H9 (cell line): ENCODE measurements at regions not wholly inside any gene's neighbourhood (a gene's known extent, or its start where the extent isn't known, plus 50 kb on each side); places are given as distances from the start of the nearest gene placed in this dataset.

ENCODE experiments used
- DNase-seq: peaks from one replicate; pipeline ENCODE4 v3.0.0-alpha.2; 2017
- H2AFZ ChIP-seq: one replicate; pipeline ENCODE4 v1.6.1; 2013; ENCODE audit warnings: mild to moderate bottlenecking, low read length, control low read depth, moderate library complexity
- H2AK5ac ChIP-seq: 2 replicates; pipeline ENCODE4 v1.6.1; 2013; ENCODE audit warnings: low read length, control low read depth, mixed read lengths; ENCODE audit not compliant: insufficient read length
- H2BK120ac ChIP-seq: one replicate; pipeline ENCODE4 v1.6.1; 2013; ENCODE audit warnings: low read depth, mild to moderate bottlenecking, low read length, control low read depth, inconsistent platforms; ENCODE audit not compliant: poor library complexity, severe bottlenecking
- H2BK12ac ChIP-seq: 2 replicates; pipeline ENCODE4 v1.6.1; 2013; ENCODE audit warnings: low read length, control low read depth, mixed read lengths, low read depth; ENCODE audit not compliant: insufficient read length
- H2BK15ac ChIP-seq: 2 replicates; pipeline ENCODE4 v1.6.1; 2013; ENCODE audit warnings: low read depth, low read length, control low read depth
- H2BK20ac ChIP-seq: one replicate; pipeline ENCODE4 v1.6.1; 2013; ENCODE audit warnings: low read depth, mild to moderate bottlenecking, low read length, control low read depth, inconsistent platforms; ENCODE audit not compliant: poor library complexity, severe bottlenecking
- H2BK5ac ChIP-seq: 2 replicates; pipeline ENCODE4 v1.6.1; 2013; ENCODE audit warnings: low read length, control low read depth, mixed read lengths; ENCODE audit not compliant: insufficient read length
- H3K14ac ChIP-seq: 2 replicates; pipeline ENCODE4 v1.6.1; 2013; ENCODE audit warnings: low read length, control low read depth; ENCODE audit not compliant: insufficient read depth
- H3K18ac ChIP-seq: 2 replicates; pipeline ENCODE4 v1.6.1; 2013; ENCODE audit warnings: low read depth, mild to moderate bottlenecking, mixed read lengths, low read length, control low read depth; ENCODE audit not compliant: insufficient read length
- H3K23ac ChIP-seq: 2 replicates; pipeline ENCODE4 v1.6.1; 2013; ENCODE audit warnings: low read length, control low read depth, mixed read lengths, low read depth; ENCODE audit not compliant: insufficient read length
- H3K23me2 ChIP-seq: 2 replicates; pipeline ENCODE4 v1.6.1; 2013; ENCODE audit warnings: low read depth, mild to moderate bottlenecking, mixed read lengths, low read length, control low read depth; ENCODE audit not compliant: insufficient read length, poor library complexity, severe bottlenecking
- H3K27ac ChIP-seq: 2 replicates; pipeline ENCODE4 v1.5.1; 2013; ENCODE audit warnings: low read length, control low read depth, mixed read lengths, low read depth; ENCODE audit not compliant: insufficient read length
- H3K27me3 ChIP-seq: 2 replicates; pipeline ENCODE4 v1.6.1; 2013; ENCODE audit warnings: low read length, control low read depth, inconsistent platforms; ENCODE audit not compliant: insufficient read depth
- H3K4ac ChIP-seq: 2 replicates; pipeline ENCODE4 v1.6.1; 2013; ENCODE audit warnings: low read depth, mild to moderate bottlenecking, control low read depth, inconsistent platforms, low read length, moderate library complexity
- H3K4me1 ChIP-seq: 2 replicates; pipeline ENCODE4 v1.6.1; 2013; ENCODE audit warnings: low read length, control low read depth, inconsistent platforms; ENCODE audit not compliant: insufficient read depth
- H3K4me2 ChIP-seq: 2 replicates; pipeline ENCODE4 v1.6.1; 2013; ENCODE audit warnings: low read length, control low read depth, mixed read lengths; ENCODE audit not compliant: insufficient read length, insufficient read depth
- H3K56ac ChIP-seq: 2 replicates; pipeline ENCODE4 v1.6.1; 2013; ENCODE audit warnings: low read depth, mild to moderate bottlenecking, mixed read lengths, low read length, control low read depth; ENCODE audit not compliant: insufficient read length
- H3K79me1 ChIP-seq: 2 replicates; pipeline ENCODE4 v1.6.1; 2013; ENCODE audit warnings: low read depth, mild to moderate bottlenecking, moderate library complexity, low read length, control low read depth, inconsistent platforms; ENCODE audit not compliant: insufficient read depth, poor library complexity, severe bottlenecking
- H3K79me2 ChIP-seq: 2 replicates; pipeline ENCODE4 v1.6.1; 2013; ENCODE audit warnings: low read length, control low read depth, inconsistent platforms; ENCODE audit not compliant: insufficient read depth
- H3K9ac ChIP-seq: 2 replicates; pipeline ENCODE4 v1.6.1; 2013; ENCODE audit warnings: low read length, control low read depth, mixed read lengths; ENCODE audit not compliant: insufficient read length; ENCODE audit errors: extremely low read depth
- H3K9me3 ChIP-seq: one replicate; pipeline ENCODE4 v1.6.1; 2013; ENCODE audit warnings: low read depth, low read length, inconsistent platforms; ENCODE audit not compliant: control insufficient read depth
- H3T11ph ChIP-seq: one replicate; pipeline ENCODE4 v1.6.1; 2013; ENCODE audit warnings: mild to moderate bottlenecking, low read length, control low read depth, inconsistent platforms
- H4K20me1 ChIP-seq: one replicate; pipeline ENCODE4 v1.6.1; 2013; ENCODE audit not compliant: control insufficient read depth, insufficient read length, insufficient read depth
- H4K5ac ChIP-seq: 2 replicates; pipeline ENCODE4 v1.6.1; 2013; ENCODE audit warnings: low read depth, mild to moderate bottlenecking, mixed read lengths, low read length, control low read depth; ENCODE audit not compliant: insufficient read length
- H4K8ac ChIP-seq: replicated peaks from 2 replicates; pipeline ENCODE4 v1.6.1; 2013; ENCODE audit warnings: low read length, control low read depth, mixed read lengths, low read depth; ENCODE audit not compliant: insufficient read length
- H4K91ac ChIP-seq: 2 replicates; pipeline ENCODE4 v1.6.1; 2013; ENCODE audit warnings: low read depth, mild to moderate bottlenecking, moderate library complexity, mixed read lengths, low read length, control low read depth; ENCODE audit not compliant: insufficient read length
- H3K27ac Mint-ChIP-seq, 3 experiments: 2 replicates in 2 of 3; 3 replicates in 1 of 3; pipeline ENCODE4 v1.8.0; 2020 to 2021; ENCODE audit warnings: mixed read lengths in 3 of 3, mild to moderate bottlenecking in 1 of 3, moderate library complexity in 1 of 3
- H3K27me3 Mint-ChIP-seq: 2 replicates; pipeline ENCODE4 v1.8.0; 2021; ENCODE audit warnings: low read depth, mild to moderate bottlenecking, moderate library complexity, mixed read lengths
- H3K36me3 Mint-ChIP-seq, 3 experiments: 2 replicates in 2 of 3; 3 replicates in 1 of 3; pipeline ENCODE4 v1.8.0; 2020 to 2021; ENCODE audit warnings: low read depth in 3 of 3, mixed read lengths in 3 of 3; ENCODE audit not compliant: insufficient read depth in 1 of 3
- H3K4me1 Mint-ChIP-seq, 2 experiments: 2 replicates each; pipeline ENCODE4 v1.8.0; 2020; ENCODE audit warnings: mixed read lengths in 2 of 2
- H3K4me3 Mint-ChIP-seq, 2 experiments: 2 replicates in 1 of 2; 3 replicates in 1 of 2; pipeline ENCODE4 v1.8.0; 2020 to 2021; ENCODE audit warnings: mild to moderate bottlenecking in 2 of 2, mixed read lengths in 2 of 2, moderate library complexity in 1 of 2
- H3K9me3 Mint-ChIP-seq, 2 experiments: 2 replicates in 1 of 2; 3 replicates in 1 of 2; pipeline ENCODE4 v1.8.0; 2020; ENCODE audit warnings: mild to moderate bottlenecking in 2 of 2, mixed read lengths in 2 of 2, moderate library complexity in 1 of 2
- WGBS: extraction: QIAGEN DNeasy Blood & Tissue Kit; methylation state at CpG from one replicate; pipeline ENCODE4 v1.1.7; 2013; ENCODE audit warnings: missing lambda C conversion rate, low lambda C conversion rate, mixed read lengths; ENCODE audit not compliant: insufficient read length; ENCODE audit errors: extremely low coverage; 5-methylcytosine and 5-hydroxymethylcytosine counted together
- TF ChIP-seq, protein P1 (sequence below): fragments of 200-600 bp; sonication (generic); conservative IDR thresholded peaks from 3 replicates; pipeline ENCODE4 v1.8.0; 2021; ENCODE audit warnings: antibody characterized with exemption, mild to moderate bottlenecking

DNA sequence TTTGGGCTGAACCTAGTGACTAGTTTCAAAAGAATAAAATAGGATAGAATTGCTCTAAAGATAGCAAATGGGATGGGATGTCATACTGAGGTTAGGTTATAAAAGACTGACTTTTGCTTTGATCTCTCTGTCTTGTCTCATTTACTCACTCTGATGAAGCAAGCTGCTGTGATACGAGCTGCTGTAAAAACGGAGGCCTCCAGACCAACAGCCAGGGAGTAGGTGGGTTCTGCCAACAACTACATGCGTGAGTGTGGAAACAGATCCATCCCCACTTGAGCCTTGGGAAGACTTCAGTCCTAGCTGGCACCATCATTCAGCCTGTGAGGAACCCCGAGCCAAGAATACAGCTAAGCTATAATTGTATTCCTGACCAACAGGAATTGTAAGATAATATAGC is 373.9 kb upstream of the CA10 start:
- Histone ChIP-seq H3K4me1 (no peaks in the 10 kb centered on the region), H3K9ac (no peak overlapping the region), H3K27me3 (no peaks in the 10 kb centered on the region), H4K5ac (no peak overlapping the region), H3K27ac (no peak overlapping the region), H2BK15ac (no peak overlapping the region), H4K91ac (no peak overlapping the region), H3K23ac (no peak overlapping the region), H3K56ac (no peak overlapping the region), H3K23me2 (no peaks in the 10 kb centered on the region), H2AK5ac (no peak overlapping the region), H2AFZ (no peak overlapping the region), H2BK20ac (no peak overlapping the region), H3K9me3 (no peaks in the 10 kb centered on the region), H3T11ph (no peak overlapping the region), H2BK120ac (no peak overlapping the region), H2BK5ac (no peak overlapping the region), H3K4me2 (no peak overlapping the region), H3K4ac (no peak overlapping the region), H4K20me1 (no peaks in the 10 kb centered on the region), H3K79me2 (no peaks in the 10 kb centered on the region), H4K8ac (no peak overlapping the region), H2BK12ac (no peak overlapping the region), H3K18ac (no peak overlapping the region), H3K14ac (no peak overlapping the region), H3K79me1 (no peaks in the 10 kb centered on the region)
- no peak overlapping the region for H3K27ac Mint-ChIP-seq
- no peaks in the 10 kb centered on the region for H3K36me3 Mint-ChIP-seq
- no peak overlapping the region for H3K4me3 Mint-ChIP-seq
- DNase-seq: no peak
- H3K4me1 Mint-ChIP-seq: peaks cover 2 to 4% of the 10 kb centered on the region in 2 experiments; a peak in 3 of 4 replicates
- no peaks in the 10 kb centered on the region for H3K27me3 Mint-ChIP-seq
- WGBS: no CpG with 5 or more reads among the region's 4 CpGs
- H3K9me3 Mint-ChIP-seq: no peaks in the 10 kb centered on the region
- TF ChIP-seq, protein P1, sequence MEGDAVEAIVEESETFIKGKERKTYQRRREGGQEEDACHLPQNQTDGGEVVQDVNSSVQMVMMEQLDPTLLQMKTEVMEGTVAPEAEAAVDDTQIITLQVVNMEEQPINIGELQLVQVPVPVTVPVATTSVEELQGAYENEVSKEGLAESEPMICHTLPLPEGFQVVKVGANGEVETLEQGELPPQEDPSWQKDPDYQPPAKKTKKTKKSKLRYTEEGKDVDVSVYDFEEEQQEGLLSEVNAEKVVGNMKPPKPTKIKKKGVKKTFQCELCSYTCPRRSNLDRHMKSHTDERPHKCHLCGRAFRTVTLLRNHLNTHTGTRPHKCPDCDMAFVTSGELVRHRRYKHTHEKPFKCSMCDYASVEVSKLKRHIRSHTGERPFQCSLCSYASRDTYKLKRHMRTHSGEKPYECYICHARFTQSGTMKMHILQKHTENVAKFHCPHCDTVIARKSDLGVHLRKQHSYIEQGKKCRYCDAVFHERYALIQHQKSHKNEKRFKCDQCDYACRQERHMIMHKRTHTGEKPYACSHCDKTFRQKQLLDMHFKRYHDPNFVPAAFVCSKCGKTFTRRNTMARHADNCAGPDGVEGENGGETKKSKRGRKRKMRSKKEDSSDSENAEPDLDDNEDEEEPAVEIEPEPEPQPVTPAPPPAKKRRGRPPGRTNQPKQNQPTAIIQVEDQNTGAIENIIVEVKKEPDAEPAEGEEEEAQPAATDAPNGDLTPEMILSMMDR: no peak
